Hypothalamus (tissue), 51 donors: ENCODE measurements at regions not wholly inside any gene's neighbourhood (a gene's known extent, or its start where the extent isn't known, plus 50 kb on each side); places are given as distances from the start of the nearest gene placed in this dataset.

Source experiments
- DNase-seq, 51 donors: peaks; one replicate each; lab custom pipeline; 2025; lab: John Stamatoyannopoulos, UW

DNA sequence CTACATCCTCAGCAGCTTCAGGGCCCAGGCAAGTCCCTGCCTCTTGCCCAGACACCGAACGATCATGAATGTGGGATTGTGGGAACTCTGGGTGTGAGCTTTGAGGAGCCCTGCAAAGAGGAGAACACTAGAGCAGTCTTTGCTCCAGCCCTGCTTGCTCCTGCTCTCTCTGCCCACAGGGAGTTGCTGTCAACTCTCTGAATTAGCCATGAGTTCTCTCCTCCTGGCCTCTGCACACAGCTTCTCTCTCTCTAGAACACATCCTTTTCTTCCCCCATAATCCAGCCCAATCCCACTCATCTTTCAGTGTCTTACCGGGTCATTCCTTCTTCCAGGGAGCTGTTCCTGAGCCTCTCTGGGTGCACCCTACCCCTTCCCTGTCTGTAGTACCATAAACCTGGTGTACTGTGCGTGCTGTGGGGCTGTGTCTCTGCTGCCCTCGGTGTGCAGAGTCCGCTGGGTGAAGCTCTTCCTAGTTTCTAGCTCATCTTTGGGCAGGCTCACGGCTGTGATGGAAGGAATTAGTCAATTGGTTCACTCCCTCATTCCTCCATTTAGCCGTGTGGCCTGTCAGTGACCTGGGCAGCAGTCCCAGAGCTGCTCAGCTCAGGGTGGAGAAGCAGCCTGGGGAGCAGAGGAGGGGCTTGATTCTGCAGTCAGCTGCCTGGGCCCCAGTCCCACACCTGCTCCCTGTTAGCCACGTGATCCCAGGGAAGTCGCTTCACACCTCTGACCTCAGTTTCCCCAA lies 132.9 kb upstream of the HDAC4 start:
- peak in 2 of 51 donors; percentile 2 to 15 for DNase-seq

DNA sequence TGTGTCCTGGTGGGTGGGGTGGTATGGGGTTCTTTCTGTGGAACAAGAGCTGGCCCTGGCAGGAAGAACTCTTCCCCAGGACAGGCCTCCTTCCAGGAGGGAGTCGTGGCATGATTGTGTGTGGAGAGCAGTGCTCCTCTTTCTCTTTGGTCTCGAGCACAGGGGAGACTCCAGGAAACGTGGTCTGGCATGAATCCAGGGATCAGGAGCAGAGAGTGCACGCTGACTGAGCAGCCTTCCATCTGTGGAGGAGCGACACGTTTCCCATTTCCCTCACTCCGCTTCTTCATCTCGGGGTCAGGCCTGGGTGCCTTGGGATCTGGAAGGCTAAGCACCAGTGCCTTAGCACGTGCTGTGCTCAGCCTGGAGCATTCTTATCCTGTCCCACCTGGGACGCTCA lies 132.0 kb upstream of the HDAC4 start:
- no peak for DNase-seq

DNA sequence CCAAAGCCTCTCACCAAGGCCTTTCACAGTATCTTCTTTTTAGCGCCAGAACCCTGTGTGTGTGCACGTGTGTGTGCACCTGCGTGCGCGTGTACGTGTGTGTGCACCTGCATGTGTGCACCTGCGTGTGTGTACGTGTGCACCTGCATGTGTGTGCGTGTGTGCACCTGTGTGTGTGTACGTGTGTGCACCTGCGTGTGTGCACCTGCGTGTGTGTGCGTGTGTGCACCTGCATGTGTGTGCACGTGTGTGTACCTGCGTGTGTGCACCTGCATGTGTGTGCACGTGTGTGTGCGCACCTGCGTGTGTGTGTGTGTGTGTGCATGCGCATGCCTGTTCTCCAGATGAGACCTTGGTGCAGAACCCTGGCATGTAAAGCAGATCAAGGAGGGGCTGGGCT lies 131.4 kb upstream of the HDAC4 start:
- no peak for DNase-seq

DNA sequence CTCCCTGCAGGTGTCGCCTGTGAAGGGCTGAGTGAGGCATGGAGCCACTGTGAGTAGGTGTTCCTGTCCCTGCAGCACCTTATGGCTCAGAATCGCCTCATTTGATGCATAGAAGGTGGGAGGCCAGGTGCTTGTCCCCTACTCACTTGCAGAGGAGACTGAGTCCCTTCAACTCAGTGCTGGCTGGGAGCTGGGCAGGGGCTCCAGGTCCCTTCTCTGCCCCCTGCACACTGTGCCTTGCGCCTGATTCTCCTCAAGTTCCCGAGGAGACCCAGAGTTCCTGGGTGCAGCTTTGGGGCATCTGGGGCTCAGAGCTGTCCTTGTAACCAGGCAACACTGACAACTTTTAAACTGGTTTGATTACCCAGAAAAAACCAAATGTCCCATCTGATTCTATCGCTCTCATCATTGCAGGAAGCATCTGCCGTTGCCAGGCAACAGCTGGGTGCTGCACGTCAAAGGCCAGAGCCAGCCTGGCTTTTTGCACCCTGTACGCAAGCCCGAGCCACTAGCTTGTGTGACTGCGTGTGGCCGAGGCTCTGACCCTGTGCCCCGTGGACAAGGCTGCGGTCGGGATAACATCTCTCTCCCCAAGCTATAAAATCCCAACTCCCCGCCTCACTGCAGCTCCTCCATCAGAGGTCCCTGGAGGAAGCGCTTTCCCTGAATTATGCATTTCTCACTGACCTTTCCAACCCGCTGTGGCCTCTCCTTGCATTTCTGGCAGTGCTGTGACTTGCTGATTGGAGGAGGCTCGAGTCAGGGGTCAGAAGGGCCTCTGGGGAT lies 130.8 kb upstream of the HDAC4 start:
- peak in 3 of 51 donors; percentile 9 to 10 (median 10) for DNase-seq

DNA sequence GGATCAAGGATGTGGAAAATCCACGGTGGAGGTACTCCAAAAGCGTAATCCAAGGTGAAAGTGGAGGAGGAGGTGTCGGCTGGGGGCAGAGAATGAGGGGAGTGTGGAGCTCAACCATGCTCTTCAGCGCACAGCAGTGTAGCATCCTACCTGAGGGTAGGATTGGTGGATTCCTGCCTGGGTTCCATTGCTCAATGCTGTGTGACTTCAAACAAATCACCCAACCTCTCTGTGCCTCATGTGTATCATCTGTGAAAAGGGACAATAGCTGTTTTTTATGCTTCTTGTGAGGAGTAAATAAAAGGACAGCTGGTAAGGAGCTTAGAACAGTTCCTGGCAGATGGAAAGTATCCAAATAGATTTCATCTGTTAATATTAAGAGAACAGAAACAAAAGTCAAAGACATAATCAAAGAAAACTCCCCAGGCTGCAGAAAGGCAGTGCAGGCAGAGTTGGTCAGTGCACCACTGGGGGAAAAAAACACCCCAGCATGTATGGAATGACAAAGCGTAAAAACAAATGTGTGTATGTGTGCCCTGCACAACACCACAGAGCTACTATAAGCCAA lies 130.0 kb upstream of the HDAC4 start:
- no peak for DNase-seq

- DNase-seq = no peak
These were observed 128.6 kb upstream of the HDAC4 start for GRCh38 chr2:239529313-239530015.

GRCh38 chr2:239528883-239529282 lies 128.1 kb upstream of the HDAC4 start:
- DNase-seq = no peak

DNA sequence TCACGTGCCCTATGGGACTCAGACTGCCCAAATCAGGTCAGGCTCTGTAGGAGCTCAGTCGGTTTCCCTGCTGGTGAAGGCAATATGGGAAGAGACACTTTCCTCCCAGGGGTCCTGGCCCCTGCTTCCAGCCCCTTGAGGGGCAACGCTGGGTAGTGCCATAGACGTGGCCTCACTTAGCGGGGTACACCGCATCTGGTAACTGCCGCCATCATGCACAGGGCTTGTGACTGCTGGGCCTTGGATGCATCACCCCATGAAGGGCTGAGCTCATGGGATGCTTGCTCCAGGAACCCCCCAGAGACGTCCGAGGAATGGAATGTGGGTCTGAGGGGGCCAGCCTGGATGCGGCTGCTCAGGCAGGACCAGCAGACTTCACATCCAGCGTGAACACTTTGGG lies 127.3 kb upstream of the HDAC4 start:
- no peak for DNase-seq

GRCh38 chr2:239526666-239527415 lies 126.0 kb upstream of the HDAC4 start:
- no peak for DNase-seq

DNA sequence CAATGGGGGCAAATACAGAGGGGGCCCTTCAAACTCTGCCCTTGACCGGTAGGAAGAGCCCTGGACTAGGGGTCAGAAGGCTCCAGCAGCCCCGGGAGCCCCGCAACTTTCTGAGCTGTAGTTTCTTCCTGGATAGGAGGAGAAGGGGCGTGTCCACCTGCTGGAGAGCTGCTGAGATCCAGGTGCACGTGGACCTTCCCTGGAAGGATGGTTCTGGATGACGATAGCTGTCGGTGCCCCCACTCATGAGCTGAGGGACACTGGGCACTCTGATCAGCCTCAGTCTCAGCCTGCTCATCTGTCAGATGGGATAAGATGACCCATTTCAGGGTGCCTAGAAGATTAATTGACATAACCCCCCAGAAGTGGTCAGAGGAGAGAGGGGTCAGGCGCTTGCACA lies 125.2 kb upstream of the HDAC4 start:
- DNase-seq = no peak

GRCh38 chr2:239523954-239524330 lies 123.1 kb upstream of the HDAC4 start:
- DNase-seq = no peak

- no peak for DNase-seq
These were observed 122.5 kb upstream of the HDAC4 start for GRCh38 chr2:239523147-239523953.

GRCh38 chr2:239522740-239523119 lies 121.9 kb upstream of the HDAC4 start:
- DNase-seq = no peak

DNA sequence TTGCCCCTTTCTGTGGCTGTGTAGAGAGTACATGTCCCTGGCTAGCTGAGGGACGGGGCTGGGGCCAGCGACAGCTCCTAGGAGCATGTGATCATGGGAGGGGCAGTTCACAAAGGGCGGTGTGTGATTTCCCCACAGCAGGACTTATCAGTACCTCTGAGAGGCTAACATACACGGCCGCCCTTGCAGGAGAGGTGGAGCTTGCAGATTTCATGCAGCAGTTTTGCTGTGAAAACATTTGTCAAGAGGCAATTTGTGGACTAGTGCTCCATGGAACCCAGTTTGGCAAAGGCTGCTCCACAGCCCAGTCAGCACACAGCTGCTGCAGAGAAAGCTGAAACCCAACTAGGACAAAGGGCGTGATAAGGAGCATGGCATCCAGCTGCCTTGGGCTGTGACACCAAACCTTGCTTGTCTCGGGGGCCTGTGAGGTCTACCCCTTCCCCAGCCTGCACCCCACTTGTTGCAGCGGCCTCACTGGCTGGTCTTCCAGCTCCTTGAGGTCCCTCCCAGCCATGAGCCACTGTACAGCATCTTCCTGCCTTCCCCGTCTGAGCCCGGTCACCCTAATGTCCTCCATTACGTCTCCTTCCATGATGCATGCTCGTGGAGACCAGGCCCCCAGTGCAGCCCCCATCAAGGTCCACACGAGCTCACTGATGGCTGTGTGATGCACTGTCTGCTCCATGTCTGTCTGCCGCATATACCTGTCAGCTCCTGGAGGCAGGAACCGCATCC lies 121.4 kb upstream of the HDAC4 start:
- DNase-seq = no peak

GRCh38 chr2:239521518-239521815 lies 120.6 kb upstream of the HDAC4 start:
- DNase-seq = no peak

DNA sequence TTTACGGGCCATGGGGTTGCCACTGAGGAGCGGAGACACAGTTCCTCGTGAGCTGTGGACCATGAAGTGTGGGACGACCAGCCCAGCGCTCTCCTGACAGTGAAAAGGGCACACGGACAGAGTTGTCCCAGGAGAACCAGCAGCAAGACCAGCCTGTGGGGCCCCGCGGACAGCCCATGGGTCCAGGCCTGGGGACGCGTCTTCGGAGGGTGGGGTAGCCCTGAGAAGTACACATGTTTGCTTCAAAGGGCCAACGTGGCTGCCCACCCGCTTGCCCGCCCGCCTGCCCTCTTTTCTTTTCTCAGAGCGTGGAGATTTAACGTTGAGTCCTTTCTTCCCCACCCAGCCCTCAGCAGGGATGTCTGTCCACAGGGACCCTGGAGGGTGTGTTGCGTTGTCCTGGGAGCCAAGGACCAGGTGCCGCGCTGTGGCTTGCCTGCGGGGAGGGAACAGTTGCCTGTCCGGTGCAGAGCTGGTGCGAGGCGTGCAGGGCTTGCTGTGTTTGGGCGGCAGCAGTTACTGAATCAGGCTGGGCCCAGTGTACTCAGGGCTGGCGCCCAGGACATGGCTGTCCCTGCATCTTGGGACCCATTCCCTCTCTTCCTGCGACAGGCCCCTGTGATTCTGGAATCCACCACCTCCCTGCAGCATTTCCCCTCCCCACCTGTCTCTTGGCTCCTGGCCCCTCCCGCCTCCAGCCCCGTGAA lies 120.1 kb upstream of the HDAC4 start:
- no peak for DNase-seq

DNA sequence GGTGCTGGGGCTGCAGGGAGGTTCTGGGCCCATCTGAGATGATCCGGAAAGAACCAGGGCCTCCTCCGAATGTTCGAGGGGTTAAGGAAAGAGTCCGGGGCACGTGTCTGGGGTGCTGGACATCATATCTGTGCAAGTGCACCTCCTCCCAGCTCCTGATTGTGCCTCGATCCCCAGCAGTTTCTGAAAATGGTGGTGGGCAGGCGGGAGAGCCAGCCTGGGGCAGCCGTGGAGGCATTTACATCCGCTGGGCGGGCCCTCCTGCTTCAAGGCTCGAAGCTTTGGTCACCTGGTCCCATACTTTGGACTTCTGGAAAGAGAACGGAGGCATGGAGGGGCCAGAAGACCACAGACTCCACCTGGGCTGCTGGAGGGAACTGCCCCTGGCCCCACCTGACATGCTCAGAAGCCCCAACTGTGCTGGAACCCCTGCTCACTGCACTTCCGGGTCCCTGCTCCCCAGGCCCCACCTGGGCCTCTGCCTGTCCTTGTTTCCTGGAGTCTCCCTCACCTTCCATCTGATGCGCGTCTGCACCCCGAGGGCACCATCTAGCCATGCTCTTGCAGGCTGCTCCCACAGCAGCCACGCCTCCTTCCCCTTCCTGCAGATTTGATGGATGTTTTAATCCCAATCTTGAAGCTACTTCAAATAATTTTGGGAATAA lies 119.2 kb upstream of the HDAC4 start:
- DNase-seq = no peak
